ENCODE measurements at regions not wholly inside any gene's neighbourhood (a gene's known extent, or its start where the extent isn't known, plus 50 kb on each side); places are given as distances from the start of the nearest gene placed in this dataset.

- Histone ChIP-seq H3K4me1 (ENCODE audit: control insufficient read depth in 1 of 2, insufficient read depth in 2 of 2, low read length in 2 of 2) (no peaks in the 10 kb centered on the region), H3K9ac (ENCODE audit: low read length) (no peak overlapping the region), H3K27ac (ENCODE audit: low read depth, low read length) (no peak overlapping the region), H4K12ac (ENCODE audit: low read depth, low read length) (no peak overlapping the region), H3K36me3 (ENCODE audit: control insufficient read depth in 1 of 2, insufficient read depth in 2 of 2, low read length in 2 of 2) (no peaks in the 10 kb centered on the region), H2AFZ (ENCODE audit: insufficient read depth, low read length, poor library complexity) (no peak overlapping the region), H3K14ac (ENCODE audit: low read length) (no peak overlapping the region), H3K27me3 (ENCODE audit: insufficient read depth, low read length) (no peaks in the 10 kb centered on the region), H4K91ac (ENCODE audit: low read depth, low read length) (no peak overlapping the region), H3K4me3 (ENCODE audit: low read depth, low read length) (no peak overlapping the region), H3K4ac (ENCODE audit: low read depth, low read length) (no peak overlapping the region), H2BK12ac (ENCODE audit: low read length) (no peak overlapping the region), H3K18ac (ENCODE audit: low read length) (no peak overlapping the region), H3K79me1 (ENCODE audit: low read length) (no peaks in the 10 kb centered on the region), H3K79me2 (ENCODE audit: control insufficient read depth, insufficient read depth, low read length, poor library complexity) (no peaks in the 10 kb centered on the region), H2BK120ac (ENCODE audit: insufficient read depth, low read length, poor library complexity) (no peak overlapping the region), H2AK5ac (ENCODE audit: low read length) (no peak overlapping the region), H2BK5ac (ENCODE audit: low read depth, low read length, poor library complexity) (no peak overlapping the region), H3K9me3 (ENCODE audit: insufficient read depth, low read depth, low read length) (no peaks in the 10 kb centered on the region), H3K4me2 (ENCODE audit: low read length) (no peak overlapping the region), H4K8ac (ENCODE audit: low read depth, low read length) (no peak overlapping the region), H3K23ac (ENCODE audit: low read length) (no peak overlapping the region)
- DNase-seq: no peak
Measured at GRCh38 chr4:67131224-67131623, 414.1 kb downstream of the CENPC start.

GRCh38 chr4:67130411-67130810 is 414.9 kb downstream of the CENPC start:
- H2AK5ac ChIP-seq (ENCODE audit: low read length): no peak overlapping the region

DNA sequence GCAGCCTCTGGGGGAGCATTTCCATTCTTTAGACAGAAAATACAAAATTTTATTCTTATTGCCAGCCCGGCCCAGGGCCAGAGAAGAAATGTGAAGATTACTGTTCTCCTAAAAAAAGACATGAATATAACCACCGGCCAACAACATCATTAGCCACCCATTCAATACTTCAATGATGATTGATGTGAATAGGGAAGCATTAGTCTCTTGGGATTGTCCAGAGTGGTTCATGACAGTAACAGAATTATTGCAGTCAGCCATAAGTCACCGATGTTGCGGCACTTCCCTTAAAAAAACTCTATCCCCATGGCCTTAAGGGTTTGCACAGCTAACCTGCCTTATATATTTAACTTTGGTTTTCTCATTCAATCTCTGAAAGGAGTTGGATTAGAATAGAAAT is 418.7 kb downstream of the CENPC start:
- Histone ChIP-seq H4K8ac (ENCODE audit: low read depth, low read length) (no peak overlapping the region), H3K23ac (ENCODE audit: low read length) (no peak overlapping the region), H2BK120ac (ENCODE audit: insufficient read depth, low read length, poor library complexity) (no peak overlapping the region), H3K79me1 (ENCODE audit: low read length) (no peaks in the 10 kb centered on the region), H3K14ac (ENCODE audit: low read length) (no peak overlapping the region), H3K27ac (ENCODE audit: low read depth, low read length) (no peak overlapping the region), H4K12ac (ENCODE audit: low read depth, low read length) (no peak overlapping the region), H3K9me3 (ENCODE audit: insufficient read depth, low read depth, low read length) (no peaks in the 10 kb centered on the region), H3K4ac (ENCODE audit: low read depth, low read length) (no peak overlapping the region), H2AFZ (ENCODE audit: insufficient read depth, low read length, poor library complexity) (no peak overlapping the region), H3K9ac (ENCODE audit: low read length) (no peak overlapping the region), H2BK12ac (ENCODE audit: low read length) (no peak overlapping the region), H3K4me3 (ENCODE audit: low read depth, low read length) (no peak overlapping the region), H3K36me3 (ENCODE audit: control insufficient read depth in 1 of 2, insufficient read depth in 2 of 2, low read length in 2 of 2) (no peaks in the 10 kb centered on the region), H3K18ac (ENCODE audit: low read length) (no peak overlapping the region), H3K4me2 (ENCODE audit: low read length) (no peak overlapping the region), H4K91ac (ENCODE audit: low read depth, low read length) (no peak overlapping the region), H2AK5ac (ENCODE audit: low read length) (no peak overlapping the region), H2BK5ac (ENCODE audit: low read depth, low read length, poor library complexity) (no peak overlapping the region), H3K4me1 (ENCODE audit: control insufficient read depth in 1 of 2, insufficient read depth in 2 of 2, low read length in 2 of 2) (no peaks in the 10 kb centered on the region), H3K27me3 (ENCODE audit: insufficient read depth, low read length) (no peaks in the 10 kb centered on the region), H3K79me2 (ENCODE audit: control insufficient read depth, insufficient read depth, low read length, poor library complexity) (no peaks in the 10 kb centered on the region)
- no CpG with 5 or more reads among the region's 4 CpGs for WGBS (ENCODE audit: extremely low coverage, insufficient coverage, insufficient read length)
- no peak for DNase-seq

More at GRCh38 chr4:67130411-67130810, 414.9 kb downstream of the CENPC start:
- WGBS (ENCODE audit: extremely low coverage, insufficient coverage, insufficient read length): no CpG with 5 or more reads among the region's 1 CpG
- Histone ChIP-seq H3K9me3 (ENCODE audit: insufficient read depth, low read depth, low read length) (no peaks in the 10 kb centered on the region), H4K12ac (ENCODE audit: low read depth, low read length) (no peak overlapping the region), H2BK120ac (ENCODE audit: insufficient read depth, low read length, poor library complexity) (no peak overlapping the region), H3K23ac (ENCODE audit: low read length) (no peak overlapping the region), H3K14ac (ENCODE audit: low read length) (no peak overlapping the region), H3K4me3 (ENCODE audit: low read depth, low read length) (no peak overlapping the region), H3K36me3 (ENCODE audit: control insufficient read depth in 1 of 2, insufficient read depth in 2 of 2, low read length in 2 of 2) (no peaks in the 10 kb centered on the region), H3K27ac (ENCODE audit: low read depth, low read length) (no peak overlapping the region), H3K18ac (ENCODE audit: low read length) (no peak overlapping the region), H2AFZ (ENCODE audit: insufficient read depth, low read length, poor library complexity) (no peak overlapping the region), H3K4me2 (ENCODE audit: low read length) (no peak overlapping the region), H2BK5ac (ENCODE audit: low read depth, low read length, poor library complexity) (no peak overlapping the region), H3K79me1 (ENCODE audit: low read length) (no peaks in the 10 kb centered on the region), H4K91ac (ENCODE audit: low read depth, low read length) (no peak overlapping the region), H3K27me3 (ENCODE audit: insufficient read depth, low read length) (no peaks in the 10 kb centered on the region), H2BK12ac (ENCODE audit: low read length) (no peak overlapping the region), H3K4me1 (ENCODE audit: control insufficient read depth in 1 of 2, insufficient read depth in 2 of 2, low read length in 2 of 2) (no peaks in the 10 kb centered on the region), H3K79me2 (ENCODE audit: control insufficient read depth, insufficient read depth, low read length, poor library complexity) (no peaks in the 10 kb centered on the region), H3K9ac (ENCODE audit: low read length) (no peak overlapping the region), H4K8ac (ENCODE audit: low read depth, low read length) (no peak overlapping the region), H3K4ac (ENCODE audit: low read depth, low read length) (no peak overlapping the region)
- DNase-seq: no peak

- Histone ChIP-seq H3K23ac (ENCODE audit: low read length) (no peak overlapping the region), H3K79me1 (ENCODE audit: low read length) (no peaks in the 10 kb centered on the region), H3K27me3 (ENCODE audit: insufficient read depth, low read length) (no peaks in the 10 kb centered on the region), H2BK5ac (ENCODE audit: low read depth, low read length, poor library complexity) (no peak overlapping the region), H2BK12ac (ENCODE audit: low read length) (no peak overlapping the region), H4K12ac (ENCODE audit: low read depth, low read length) (no peak overlapping the region), H2AFZ (ENCODE audit: insufficient read depth, low read length, poor library complexity) (no peak overlapping the region), H2BK120ac (ENCODE audit: insufficient read depth, low read length, poor library complexity) (no peak overlapping the region), H3K79me2 (ENCODE audit: control insufficient read depth, insufficient read depth, low read length, poor library complexity) (no peaks in the 10 kb centered on the region), H3K14ac (ENCODE audit: low read length) (no peak overlapping the region), H3K4me3 (ENCODE audit: low read depth, low read length) (no peak overlapping the region), H3K9me3 (ENCODE audit: insufficient read depth, low read depth, low read length) (no peaks in the 10 kb centered on the region), H4K8ac (ENCODE audit: low read depth, low read length) (no peak overlapping the region), H2AK5ac (ENCODE audit: low read length) (no peak overlapping the region), H3K4me1 (ENCODE audit: control insufficient read depth in 1 of 2, insufficient read depth in 2 of 2, low read length in 2 of 2) (no peaks in the 10 kb centered on the region), H3K4ac (ENCODE audit: low read depth, low read length) (no peak overlapping the region), H4K91ac (ENCODE audit: low read depth, low read length) (no peak overlapping the region), H3K27ac (ENCODE audit: low read depth, low read length) (no peak overlapping the region), H3K36me3 (ENCODE audit: control insufficient read depth in 1 of 2, insufficient read depth in 2 of 2, low read length in 2 of 2) (no peaks in the 10 kb centered on the region), H3K4me2 (ENCODE audit: low read length) (no peak overlapping the region), H3K9ac (ENCODE audit: low read length) (no peak overlapping the region), H3K18ac (ENCODE audit: low read length) (no peak overlapping the region)
- no CpG with 5 or more reads among the region's 5 CpGs for WGBS (ENCODE audit: extremely low coverage, insufficient coverage, insufficient read length)
- no peak for DNase-seq
Measured at GRCh38 chr4:67125636-67126514, 419.4 kb downstream of the CENPC start.
